ENCODE measurements at regions not wholly inside any gene's neighbourhood (a gene's known extent, or its start where the extent isn't known, plus 50 kb on each side); places are given as distances from the start of the nearest gene placed in this dataset.

DNA sequence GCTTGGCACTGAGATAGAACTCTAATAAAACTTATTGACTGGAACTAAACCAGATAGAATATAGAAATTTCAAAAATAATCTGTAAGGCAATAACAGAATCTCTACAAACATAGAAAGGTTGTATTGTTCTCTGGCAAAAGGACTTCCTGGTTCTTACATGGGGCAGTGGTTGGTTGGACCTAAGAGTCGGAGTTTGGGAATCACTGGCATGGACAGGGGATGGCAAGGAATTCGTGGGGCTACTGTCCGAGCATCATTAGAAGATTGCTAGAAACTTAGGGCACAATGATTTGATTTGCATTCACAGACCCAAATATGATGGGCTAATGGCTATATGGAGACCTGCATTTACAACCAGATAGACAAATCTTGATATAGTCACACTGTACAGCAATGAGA is 103.8 kb upstream of the GOT2 start:
- Mint-ChIP-seq H3K36me3 (no peaks in the 10 kb centered on the region), H3K9me3 (peaks cover 0 to 5% (median 0%) of the 10 kb centered on the region in 7 donors), H3K27ac (no peak overlapping the region), H3K4me1 (no peaks in the 10 kb centered on the region), H3K27me3 (no peaks in the 10 kb centered on the region), H3K4me3 (no peak overlapping the region)
- no peak for ATAC-seq (ENCODE audit: low read depth in 2 of 2)
- no peak overlapping the region for H3K4me3 ChIP-seq (ENCODE audit: low read depth, low read length)
- no peak overlapping the region for H3K27ac ChIP-seq (ENCODE audit: insufficient read depth, low read length, poor library complexity, severe bottlenecking)
- H3K4me1 ChIP-seq (ENCODE audit: control insufficient read depth, insufficient read depth, low read length, poor library complexity, severe bottlenecking), result no peaks in the 10 kb centered on the region
- no peaks in the 10 kb centered on the region for H3K36me3 ChIP-seq (ENCODE audit: control insufficient read depth, insufficient read depth, low read length)
- H3K9me3 ChIP-seq (ENCODE audit: control insufficient read depth in 2 of 2, low read length in 2 of 2), result no peaks in the 10 kb centered on the region
- DNase-seq, result no peak
- no peaks in the 10 kb centered on the region for H3K27me3 ChIP-seq (ENCODE audit: control insufficient read depth, insufficient read depth, low read length)

DNA sequence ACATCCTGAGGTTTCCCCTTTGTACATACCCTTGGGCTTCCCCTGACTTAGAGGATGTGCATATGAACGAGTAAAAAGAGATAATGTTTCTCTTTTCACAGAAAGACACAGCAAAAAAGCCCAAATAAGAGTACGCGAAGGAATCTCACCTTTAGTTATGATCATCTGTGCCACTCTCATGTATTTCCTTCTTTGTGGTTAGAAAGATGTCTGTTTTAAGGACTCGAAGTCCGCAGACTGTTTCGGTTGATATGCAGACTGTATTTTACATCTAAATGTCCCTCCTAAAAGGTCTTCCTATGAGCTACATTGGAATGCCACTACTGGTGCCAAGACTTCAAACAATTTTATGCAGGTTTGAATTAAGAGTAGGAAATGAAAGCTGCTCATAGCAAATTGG is 102.3 kb upstream of the GOT2 start:
- peaks cover 0 to 5% (median 0%) of the 10 kb centered on the region in 7 donors for H3K9me3 Mint-ChIP-seq
- no peak overlapping the region for H3K4me3 ChIP-seq (ENCODE audit: low read depth, low read length)
- no peak for DNase-seq
- no peak overlapping the region for H3K27ac Mint-ChIP-seq
- no peak overlapping the region for H3K27ac ChIP-seq (ENCODE audit: insufficient read depth, low read length, poor library complexity, severe bottlenecking)
- H3K36me3 ChIP-seq (ENCODE audit: control insufficient read depth, insufficient read depth, low read length), result no peaks in the 10 kb centered on the region
- ATAC-seq (ENCODE audit: low read depth in 2 of 2), result no peak
- H3K27me3 ChIP-seq (ENCODE audit: control insufficient read depth, insufficient read depth, low read length), result no peaks in the 10 kb centered on the region
- H3K36me3 Mint-ChIP-seq, result no peaks in the 10 kb centered on the region
- H3K4me1 Mint-ChIP-seq, result no peaks in the 10 kb centered on the region
- H3K4me1 ChIP-seq (ENCODE audit: control insufficient read depth, insufficient read depth, low read length, poor library complexity, severe bottlenecking), result no peaks in the 10 kb centered on the region
- H3K27me3 Mint-ChIP-seq, result no peaks in the 10 kb centered on the region
- H3K9me3 ChIP-seq (ENCODE audit: control insufficient read depth in 2 of 2, low read length in 2 of 2), result no peaks in the 10 kb centered on the region
- H3K4me3 Mint-ChIP-seq, result no peak overlapping the region

DNA sequence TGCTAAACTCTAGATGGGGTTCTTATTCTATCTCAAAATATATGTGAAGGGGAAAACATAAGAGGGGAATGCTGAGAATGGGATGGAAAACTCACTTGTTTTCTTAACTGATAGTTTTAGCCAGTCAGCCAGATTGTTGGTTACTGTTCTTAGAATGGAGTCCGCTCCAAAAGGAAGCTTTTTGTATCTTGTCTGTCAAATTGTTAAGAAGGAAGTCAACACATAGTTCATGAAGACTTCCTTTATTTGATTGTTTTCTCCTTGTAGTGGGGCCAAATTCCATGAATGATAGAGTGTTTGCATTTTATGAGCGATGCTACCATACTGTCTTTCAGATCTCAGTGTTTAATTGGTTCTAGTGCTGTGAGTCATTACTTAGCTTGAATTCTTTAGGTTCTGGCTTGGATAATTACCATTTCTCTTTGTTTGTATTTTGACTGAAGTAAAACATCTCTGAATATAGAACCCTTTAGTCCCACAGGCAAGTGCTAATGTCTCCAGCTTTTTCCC is 98.3 kb upstream of the GOT2 start:
- Mint-ChIP-seq H3K27ac (no peak overlapping the region), H3K36me3 (no peaks in the 10 kb centered on the region), H3K27me3 (no peaks in the 10 kb centered on the region), H3K4me3 (no peak overlapping the region), H3K4me1 (no peaks in the 10 kb centered on the region), H3K9me3 (peaks cover 0 to 5% (median 0%) of the 10 kb centered on the region in 7 donors)
- no peak overlapping the region for H3K4me3 ChIP-seq (ENCODE audit: low read depth, low read length)
- no peaks in the 10 kb centered on the region for H3K27me3 ChIP-seq (ENCODE audit: control insufficient read depth, insufficient read depth, low read length)
- no peaks in the 10 kb centered on the region for H3K9me3 ChIP-seq (ENCODE audit: control insufficient read depth in 2 of 2, low read length in 2 of 2)
- H3K4me1 ChIP-seq (ENCODE audit: control insufficient read depth, insufficient read depth, low read length, poor library complexity, severe bottlenecking), result no peaks in the 10 kb centered on the region
- no peak overlapping the region for H3K27ac ChIP-seq (ENCODE audit: insufficient read depth, low read length, poor library complexity, severe bottlenecking)
- no peak for DNase-seq
- no peaks in the 10 kb centered on the region for H3K36me3 ChIP-seq (ENCODE audit: control insufficient read depth, insufficient read depth, low read length)
- no peak for ATAC-seq (ENCODE audit: low read depth in 2 of 2)

DNA sequence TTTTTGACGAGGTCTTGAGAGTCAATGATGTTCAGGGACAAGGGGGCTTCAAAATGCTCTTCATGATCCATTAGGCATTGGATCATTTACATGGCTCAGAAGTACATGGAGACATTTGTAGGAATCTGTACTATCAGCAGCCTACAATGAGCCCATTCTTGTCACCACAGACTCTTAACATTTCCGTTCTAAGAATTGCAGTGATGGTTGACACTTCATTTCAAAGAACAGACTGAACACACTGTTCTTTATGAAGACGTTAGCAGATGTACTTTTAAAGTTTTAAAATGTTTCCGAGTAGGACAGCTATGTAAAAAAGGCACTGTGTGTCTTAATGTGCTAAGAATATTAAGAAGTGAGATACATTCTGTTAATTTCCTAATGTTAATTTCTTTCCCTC is 97.3 kb upstream of the GOT2 start:
- no peak for ATAC-seq (ENCODE audit: low read depth in 2 of 2)
- no peaks in the 10 kb centered on the region for H3K27me3 ChIP-seq (ENCODE audit: control insufficient read depth, insufficient read depth, low read length)
- no peak overlapping the region for H3K27ac Mint-ChIP-seq
- no peaks in the 10 kb centered on the region for H3K4me1 ChIP-seq (ENCODE audit: control insufficient read depth, insufficient read depth, low read length, poor library complexity, severe bottlenecking)
- H3K27me3 Mint-ChIP-seq, result no peaks in the 10 kb centered on the region
- H3K4me3 ChIP-seq (ENCODE audit: low read depth, low read length), result no peak overlapping the region
- no peaks in the 10 kb centered on the region for H3K4me1 Mint-ChIP-seq
- no peaks in the 10 kb centered on the region for H3K36me3 Mint-ChIP-seq
- H3K9me3 ChIP-seq (ENCODE audit: control insufficient read depth in 2 of 2, low read length in 2 of 2), result no peaks in the 10 kb centered on the region
- no peak for DNase-seq
- H3K36me3 ChIP-seq (ENCODE audit: control insufficient read depth, insufficient read depth, low read length), result no peaks in the 10 kb centered on the region
- peaks cover 0 to 5% (median 0%) of the 10 kb centered on the region in 7 donors for H3K9me3 Mint-ChIP-seq
- no peak overlapping the region for H3K4me3 Mint-ChIP-seq
- H3K27ac ChIP-seq (ENCODE audit: insufficient read depth, low read length, poor library complexity, severe bottlenecking), result no peak overlapping the region

DNA sequence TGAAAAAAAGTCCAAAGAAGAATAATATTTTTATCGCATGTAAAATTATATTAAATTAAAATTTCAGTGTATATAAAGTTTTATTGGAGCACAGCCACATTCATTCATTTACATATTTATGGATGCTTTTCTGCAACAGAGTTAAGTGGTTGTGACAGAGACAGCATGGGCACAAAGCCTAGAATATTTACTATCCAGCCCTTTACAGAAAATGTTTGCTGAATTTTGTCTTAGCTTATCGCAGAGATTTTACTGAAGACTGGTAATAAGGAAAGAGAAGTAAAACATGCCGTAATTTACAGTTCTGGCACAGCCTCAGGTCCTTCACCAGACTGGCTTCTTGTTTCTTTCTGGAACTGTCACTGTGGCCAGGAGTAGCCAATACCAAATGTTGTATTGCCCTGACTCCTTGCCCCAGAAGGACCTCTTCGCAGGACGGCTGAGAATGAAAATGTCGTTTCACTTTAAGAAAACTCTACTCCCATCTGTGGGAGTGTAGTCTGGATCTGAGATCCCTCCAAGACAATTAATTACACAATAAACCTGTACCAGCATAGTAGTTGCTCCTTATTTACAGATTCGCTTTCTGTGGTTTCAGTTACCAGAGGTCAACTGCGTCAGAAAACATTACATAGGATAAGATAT is 94.9 kb upstream of the GOT2 start:
- no peak for DNase-seq
- no peaks in the 10 kb centered on the region for H3K9me3 Mint-ChIP-seq
- Histone ChIP-seq H3K27ac (ENCODE audit: insufficient read depth, low read length, poor library complexity, severe bottlenecking) (no peak overlapping the region), H3K4me1 (ENCODE audit: control insufficient read depth, insufficient read depth, low read length, poor library complexity, severe bottlenecking) (no peaks in the 10 kb centered on the region), H3K4me3 (ENCODE audit: low read depth, low read length) (no peak overlapping the region), H3K9me3 (ENCODE audit: control insufficient read depth in 2 of 2, low read length in 2 of 2) (no peaks in the 10 kb centered on the region), H3K27me3 (ENCODE audit: control insufficient read depth, insufficient read depth, low read length) (no peaks in the 10 kb centered on the region), H3K36me3 (ENCODE audit: control insufficient read depth, insufficient read depth, low read length) (no peaks in the 10 kb centered on the region)
- peaks cover 5% of the 10 kb centered on the region for H3K27me3 Mint-ChIP-seq
- no peaks in the 10 kb centered on the region for H3K4me1 Mint-ChIP-seq
- H3K27ac Mint-ChIP-seq, result no peak overlapping the region
- no peak overlapping the region for H3K4me3 Mint-ChIP-seq
- H3K36me3 Mint-ChIP-seq, result no peaks in the 10 kb centered on the region
- ATAC-seq (ENCODE audit: low read depth in 2 of 2), result no peak

DNA sequence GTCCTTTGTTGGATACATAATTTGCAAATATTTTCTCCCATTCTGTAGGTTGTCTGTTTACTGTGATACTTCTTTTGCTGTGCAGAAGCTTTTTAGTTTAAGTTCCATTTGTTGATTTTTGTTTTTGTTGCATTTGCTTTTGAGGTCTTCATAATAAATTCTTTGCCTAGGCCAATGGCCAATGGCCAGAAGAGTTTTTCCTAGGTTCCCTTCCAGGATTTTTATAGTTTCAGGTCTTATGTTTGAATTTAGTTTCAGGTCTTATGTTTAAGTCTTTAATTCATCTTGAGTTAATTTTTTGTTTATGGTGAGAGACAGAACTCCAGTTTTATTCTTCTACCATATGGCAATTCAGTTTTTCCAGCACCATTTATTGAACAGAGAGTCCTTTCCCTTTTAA is 90.1 kb upstream of the GOT2 start:
- ATAC-seq (ENCODE audit: low read depth in 2 of 2) (no peak), DNase-seq (no peak)
- Mint-ChIP-seq H3K36me3 (no peaks in the 10 kb centered on the region), H3K9me3 (peaks cover 0 to 2% (median 0%) of the 10 kb centered on the region in 7 donors), H3K27me3 (peaks cover 8% of the 10 kb centered on the region), H3K4me1 (no peaks in the 10 kb centered on the region), H3K4me3 (no peak overlapping the region), H3K27ac (no peak overlapping the region)
- Histone ChIP-seq H3K27ac (ENCODE audit: insufficient read depth, low read length, poor library complexity, severe bottlenecking) (no peak overlapping the region), H3K9me3 (ENCODE audit: control insufficient read depth in 2 of 2, low read length in 2 of 2) (no peaks in the 10 kb centered on the region), H3K36me3 (ENCODE audit: control insufficient read depth, insufficient read depth, low read length) (no peaks in the 10 kb centered on the region), H3K4me1 (ENCODE audit: control insufficient read depth, insufficient read depth, low read length, poor library complexity, severe bottlenecking) (no peaks in the 10 kb centered on the region), H3K27me3 (ENCODE audit: control insufficient read depth, insufficient read depth, low read length) (no peaks in the 10 kb centered on the region), H3K4me3 (ENCODE audit: low read depth, low read length) (no peak overlapping the region)

DNA sequence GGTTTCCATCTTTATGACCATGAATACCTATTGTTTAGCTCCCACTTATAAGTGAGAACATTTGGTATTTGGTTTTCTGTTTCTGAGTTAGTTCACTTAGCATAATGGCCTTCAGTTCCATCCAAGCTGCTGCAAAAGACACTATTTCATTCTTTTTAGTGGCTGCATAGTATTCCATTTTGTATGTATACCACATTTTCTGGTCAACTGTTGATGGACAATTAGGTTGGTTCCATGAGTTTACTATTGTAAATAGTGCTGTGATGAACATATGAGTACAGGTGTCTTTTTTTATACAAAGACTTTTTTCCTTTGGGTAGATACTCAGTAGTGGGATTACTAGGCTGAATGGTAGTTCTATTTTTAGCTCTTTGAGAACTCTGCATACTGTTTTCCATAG is 87.8 kb upstream of the GOT2 start:
- Mint-ChIP-seq H3K36me3 (no peaks in the 10 kb centered on the region), H3K4me1 (no peaks in the 10 kb centered on the region), H3K27me3 (peaks cover 8% of the 10 kb centered on the region), H3K27ac (no peak overlapping the region), H3K9me3 (peaks cover 0 to 2% (median 0%) of the 10 kb centered on the region in 7 donors), H3K4me3 (no peak overlapping the region)
- no peak overlapping the region for H3K4me3 ChIP-seq (ENCODE audit: low read depth, low read length)
- no peaks in the 10 kb centered on the region for H3K36me3 ChIP-seq (ENCODE audit: control insufficient read depth, insufficient read depth, low read length)
- H3K4me1 ChIP-seq (ENCODE audit: control insufficient read depth, insufficient read depth, low read length, poor library complexity, severe bottlenecking), result no peaks in the 10 kb centered on the region
- DNase-seq (no peak), ATAC-seq (ENCODE audit: low read depth in 2 of 2) (no peak)
- H3K9me3 ChIP-seq (ENCODE audit: control insufficient read depth in 2 of 2, low read length in 2 of 2), result no peaks in the 10 kb centered on the region
- no peaks in the 10 kb centered on the region for H3K27me3 ChIP-seq (ENCODE audit: control insufficient read depth, insufficient read depth, low read length)
- no peak overlapping the region for H3K27ac ChIP-seq (ENCODE audit: insufficient read depth, low read length, poor library complexity, severe bottlenecking)

DNA sequence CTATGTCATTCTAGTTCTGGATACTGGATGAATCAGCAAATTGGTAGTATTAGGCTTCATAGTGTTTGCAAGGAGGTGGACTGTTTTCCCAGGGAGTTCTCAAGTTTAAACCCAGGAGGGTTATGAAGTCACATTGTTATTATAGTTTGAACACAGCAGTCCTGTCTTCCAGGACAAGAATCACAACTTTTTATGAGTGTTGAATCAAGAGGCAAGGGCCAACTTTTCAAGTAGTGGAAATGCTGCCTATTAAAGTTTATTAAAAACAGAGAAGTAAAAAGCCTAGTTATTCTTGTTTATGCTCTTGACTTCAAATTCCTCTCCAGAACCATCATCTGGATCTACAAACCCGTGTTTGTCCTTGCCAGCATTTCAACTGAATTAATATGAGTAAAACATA is 86.3 kb upstream of the GOT2 start:
- Histone ChIP-seq H3K9me3 (ENCODE audit: control insufficient read depth in 2 of 2, low read length in 2 of 2) (no peaks in the 10 kb centered on the region), H3K4me3 (ENCODE audit: low read depth, low read length) (no peak overlapping the region), H3K36me3 (ENCODE audit: control insufficient read depth, insufficient read depth, low read length) (no peaks in the 10 kb centered on the region), H3K27ac (ENCODE audit: insufficient read depth, low read length, poor library complexity, severe bottlenecking) (no peak overlapping the region), H3K4me1 (ENCODE audit: control insufficient read depth, insufficient read depth, low read length, poor library complexity, severe bottlenecking) (no peaks in the 10 kb centered on the region), H3K27me3 (ENCODE audit: control insufficient read depth, insufficient read depth, low read length) (no peaks in the 10 kb centered on the region)
- DNase-seq, result no peak
- Mint-ChIP-seq H3K36me3 (no peaks in the 10 kb centered on the region), H3K4me1 (no peaks in the 10 kb centered on the region), H3K27ac (no peak overlapping the region), H3K27me3 (peaks cover 8% of the 10 kb centered on the region), H3K9me3 (peaks cover 0 to 2% (median 0%) of the 10 kb centered on the region in 7 donors), H3K4me3 (no peak overlapping the region)
- no peak for ATAC-seq (ENCODE audit: low read depth in 2 of 2)

All from CD4-positive, CD25-positive, alpha-beta regulatory T cell (primary cell).